Bronchial epithelial cell (primary cell): ENCODE measurements at regions not wholly inside any gene's neighbourhood (a gene's known extent, or its start where the extent isn't known, plus 50 kb on each side); places are given as distances from the start of the nearest gene placed in this dataset.
"Not testable (repeated sequence)": the region's sequence is repeated elsewhere in the genome, so short reads cannot be mapped to it uniquely, and the experiment has no call there.

ENCODE experiments used
- DNase-seq: peaks from one replicate; pipeline ENCODE4 v3.0.0-alpha.2; 2010; ENCODE audit warnings: low read depth
- FAIRE-seq: peaks from 2 replicates; lab custom pipeline; 2011; peaks lifted over from hg19 to GRCh38; lab: Jason Lieb, UNC
- H3K27me3 ChIP-seq: 2 replicates; pipeline ENCODE4 v1.5.1; 2011; ENCODE audit warnings: low read length; ENCODE audit not compliant: control insufficient read depth, insufficient read depth
- H3K36me3 ChIP-seq: 2 replicates; pipeline ENCODE4 v1.5.1; 2011; ENCODE audit warnings: low read length; ENCODE audit not compliant: control insufficient read depth, insufficient read depth
- H3K4me3 ChIP-seq: 2 replicates; pipeline ENCODE4 v1.5.1; 2011; ENCODE audit warnings: mild to moderate bottlenecking, low read depth, low read length, control low read depth
- TF ChIP-seq, protein P1 (sequence below): IDR thresholded peaks from 2 replicates; pipeline ENCODE4 v1.5.1; 2011; ENCODE audit warnings: mild to moderate bottlenecking, moderate library complexity, low read length, control low read depth, inconsistent platforms; ENCODE audit not compliant: insufficient read depth, severe bottlenecking

- FAIRE-seq (no peak), DNase-seq (no peak)
- TF ChIP-seq, protein P1, sequence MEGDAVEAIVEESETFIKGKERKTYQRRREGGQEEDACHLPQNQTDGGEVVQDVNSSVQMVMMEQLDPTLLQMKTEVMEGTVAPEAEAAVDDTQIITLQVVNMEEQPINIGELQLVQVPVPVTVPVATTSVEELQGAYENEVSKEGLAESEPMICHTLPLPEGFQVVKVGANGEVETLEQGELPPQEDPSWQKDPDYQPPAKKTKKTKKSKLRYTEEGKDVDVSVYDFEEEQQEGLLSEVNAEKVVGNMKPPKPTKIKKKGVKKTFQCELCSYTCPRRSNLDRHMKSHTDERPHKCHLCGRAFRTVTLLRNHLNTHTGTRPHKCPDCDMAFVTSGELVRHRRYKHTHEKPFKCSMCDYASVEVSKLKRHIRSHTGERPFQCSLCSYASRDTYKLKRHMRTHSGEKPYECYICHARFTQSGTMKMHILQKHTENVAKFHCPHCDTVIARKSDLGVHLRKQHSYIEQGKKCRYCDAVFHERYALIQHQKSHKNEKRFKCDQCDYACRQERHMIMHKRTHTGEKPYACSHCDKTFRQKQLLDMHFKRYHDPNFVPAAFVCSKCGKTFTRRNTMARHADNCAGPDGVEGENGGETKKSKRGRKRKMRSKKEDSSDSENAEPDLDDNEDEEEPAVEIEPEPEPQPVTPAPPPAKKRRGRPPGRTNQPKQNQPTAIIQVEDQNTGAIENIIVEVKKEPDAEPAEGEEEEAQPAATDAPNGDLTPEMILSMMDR: no peak
- Histone ChIP-seq H3K27me3 (no peaks in the 10 kb centered on the region), H3K4me3 (no peak overlapping the region), H3K36me3 (no peaks in the 10 kb centered on the region)
Observed at GRCh38 chr2:128613351-128613750, 294.7 kb upstream of the HS6ST1 start.

GRCh38 chr2:128613876-128614275 lies 295.2 kb upstream of the HS6ST1 start:
- peak; percentile 40 for FAIRE-seq

GRCh38 chr2:128614907-128615306 lies 296.2 kb upstream of the HS6ST1 start:
- FAIRE-seq, H3K36me3 ChIP-seq, DNase-seq, H3K4me3 ChIP-seq, H3K27me3 ChIP-seq: not testable (repeated sequence)

More at GRCh38 chr2:128613876-128614275, 295.2 kb upstream of the HS6ST1 start:
- TF ChIP-seq, protein P1: no peak
- no peak for DNase-seq
- Histone ChIP-seq H3K27me3 (no peaks in the 10 kb centered on the region), H3K36me3 (no peaks in the 10 kb centered on the region), H3K4me3 (no peak overlapping the region)

- Histone ChIP-seq H3K4me3 (no peak overlapping the region), H3K27me3 (no peaks in the 10 kb centered on the region), H3K36me3 (no peaks in the 10 kb centered on the region)
- no peak for FAIRE-seq
- TF ChIP-seq, protein P1: no peak
- no peak for DNase-seq
Observed at GRCh38 chr2:128615571-128615970, 296.9 kb upstream of the HS6ST1 start.

- TF ChIP-seq, protein P1: no peak
- no peak for DNase-seq
- Histone ChIP-seq H3K4me3 (no peak overlapping the region), H3K36me3 (no peaks in the 10 kb centered on the region), H3K27me3 (no peaks in the 10 kb centered on the region)
- FAIRE-seq: no peak
Observed at GRCh38 chr2:128617029-128617590, 298.4 kb upstream of the HS6ST1 start.

DNA sequence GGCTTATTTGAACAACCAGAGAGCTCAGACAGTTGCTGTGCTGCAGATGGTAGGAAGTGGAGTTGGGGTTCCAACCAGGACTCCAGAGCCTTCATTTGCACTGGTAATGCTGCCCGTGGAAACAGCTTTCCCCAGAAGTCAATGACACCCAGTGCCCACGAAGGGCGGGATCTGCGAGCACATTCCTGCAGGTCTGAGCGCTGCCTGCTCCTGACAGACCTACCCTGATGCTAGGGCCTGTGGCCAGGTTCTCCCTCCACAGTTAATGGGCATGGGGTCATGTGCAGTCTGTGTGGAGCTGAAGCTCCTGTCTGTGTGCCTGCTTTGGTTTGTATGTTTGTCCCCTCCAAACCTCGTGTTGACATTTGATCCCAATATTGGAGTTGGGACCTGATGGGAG lies 299.0 kb upstream of the HS6ST1 start:
- TF ChIP-seq, protein P1: no peak
- Histone ChIP-seq H3K36me3 (no peaks in the 10 kb centered on the region), H3K4me3 (no peak overlapping the region), H3K27me3 (no peaks in the 10 kb centered on the region)
- no peak for FAIRE-seq
- no peak for DNase-seq
